SU-DHL-6 (cell line): ENCODE measurements at regions not wholly inside any gene's neighbourhood (a gene's known extent, or its start where the extent isn't known, plus 50 kb on each side); places are given as distances from the start of the nearest gene placed in this dataset.

Experiments
- H2AFZ ChIP-seq: fragments of 200-600 bp; sonication (generic); 2 replicates; pipeline ENCODE4 v1.6.1; 2014; ENCODE audit warnings: low read depth, mild to moderate bottlenecking, moderate library complexity, mixed read lengths, antibody characterized with exemption, low read length; ENCODE audit not compliant: severe bottlenecking
- H3F3A ChIP-seq: fragments of 200-600 bp; shearing (Covaris generic); 2 replicates; pipeline ENCODE4 v1.6.0; 2016; ENCODE audit warnings: antibody characterized with exemption, mild to moderate bottlenecking; ENCODE audit not compliant: insufficient read depth
- H3K27ac ChIP-seq: fragments of 200-600 bp; sonication (generic); 2 replicates; pipeline ENCODE4 v1.5.1; 2016; ENCODE audit warnings: low read depth, mild to moderate bottlenecking, low read length, moderate library complexity, mixed read lengths
- H3K27me3 ChIP-seq: fragments of 200-600 bp; sonication (generic), shearing (Covaris generic); 2 replicates; pipeline ENCODE4 v1.6.0; 2014; ENCODE audit warnings: mild to moderate bottlenecking, low read length
- H3K36me3 ChIP-seq: fragments of 200-600 bp; sonication (generic); 2 replicates; pipeline ENCODE4 v1.6.1; 2014; ENCODE audit warnings: mild to moderate bottlenecking, low read length, mixed read lengths
- H3K4me2 ChIP-seq: fragments of 300-600, 200-600 bp; shearing (Covaris generic), sonication (generic); 2 replicates; pipeline ENCODE4 v1.6.0; 2014; ENCODE audit warnings: low read length, low read depth, mild to moderate bottlenecking; ENCODE audit not compliant: poor library complexity, severe bottlenecking
- H3K4me3 ChIP-seq: fragments of 200-600 bp; sonication (generic); 2 replicates; pipeline ENCODE4 v1.5.1; 2014; ENCODE audit warnings: antibody characterized with exemption, low read length, mild to moderate bottlenecking, mixed read lengths; ENCODE audit not compliant: insufficient read depth, poor library complexity, severe bottlenecking
- H3K79me2 ChIP-seq: fragments of 200-600 bp; sonication (generic); 2 replicates; pipeline ENCODE4 v1.6.1; 2014; ENCODE audit warnings: mild to moderate bottlenecking, low read length, moderate library complexity; ENCODE audit not compliant: insufficient read depth
- H3K9ac ChIP-seq: fragments of 200-600 bp; sonication (generic); 2 replicates; pipeline ENCODE4 v1.7.0; 2014; ENCODE audit warnings: mild to moderate bottlenecking, low read length
- H3K9me2 ChIP-seq: fragments of 200-600 bp; sonication (generic); replicated peaks from 2 replicates; pipeline ENCODE4 v1.6.1; 2014; ENCODE audit warnings: low read length; ENCODE audit not compliant: insufficient read depth
- H3K9me3 ChIP-seq: fragments of 200-600 bp; sonication (generic); 2 replicates; pipeline ENCODE4 v1.6.1; 2014; ENCODE audit warnings: low read length, mixed read lengths; ENCODE audit not compliant: insufficient read depth
- H4K20me1 ChIP-seq: fragments of 200-600 bp; sonication (generic); 2 replicates; pipeline ENCODE4 v1.6.1; 2014; ENCODE audit warnings: low read depth, mild to moderate bottlenecking, antibody characterized with exemption, low read length, moderate library complexity, mixed read lengths
- CTCF ChIP-seq: fragments of 200-600 bp; sonication (generic); IDR thresholded peaks from one replicate; pipeline ENCODE4 v1.5.1; 2017; ENCODE audit warnings: antibody characterized with exemption, mild to moderate bottlenecking, low read length, moderate library complexity; ENCODE audit not compliant: insufficient read depth, poor library complexity, severe bottlenecking
- EZH2phosphoT487 ChIP-seq: fragments of 200-600 bp; sonication (generic), shearing (Covaris generic); conservative IDR thresholded peaks from 2 replicates; pipeline ENCODE4 v1.6.1; 2018; ENCODE audit warnings: mild to moderate bottlenecking, antibody characterized with exemption, low read length, moderate library complexity, mixed read lengths

GRCh38 chr7:130912862-130913638 is 179.0 kb upstream of the KLF14 start:
- Histone ChIP-seq H3K9me2 (no peaks in the 10 kb centered on the region), H3K4me2 (peak overlapping the region; percentile 98), H4K20me1 (no peaks in the 10 kb centered on the region), H3K36me3 (no peaks in the 10 kb centered on the region), H3F3A (peaks cover 10% of the 10 kb centered on the region), H3K9me3 (no peaks in the 10 kb centered on the region), H3K27me3 (no peaks in the 10 kb centered on the region), H3K9ac (peak overlapping the region; percentile 66), H3K4me3 (peak overlapping the region; percentile 63), H3K79me2 (peaks cover 11% of the 10 kb centered on the region; the same call in 1 of the 2 replicates), H2AFZ (peak overlapping the region; percentile 44), H3K27ac (peak overlapping the region; percentile 77)
- no peak for TF ChIP-seq EZH2phosphoT487

GRCh38 chr7:130913639-130914553 is 179.9 kb upstream of the KLF14 start:
- peak overlapping the region; percentile 77 for H3K27ac ChIP-seq
- peak overlapping the region; percentile 98 for H3K4me2 ChIP-seq
- no peaks in the 10 kb centered on the region for H3K9me2 ChIP-seq
- H3K9me3 ChIP-seq: no peaks in the 10 kb centered on the region
- peaks cover 10% of the 10 kb centered on the region for H3F3A ChIP-seq
- H3K27me3 ChIP-seq: no peaks in the 10 kb centered on the region
- H3K36me3 ChIP-seq: no peaks in the 10 kb centered on the region
- H2AFZ ChIP-seq: peak overlapping the region; percentile 7
- H3K9ac ChIP-seq: peak overlapping the region; percentile 66
- H3K79me2 ChIP-seq: peaks cover 11% of the 10 kb centered on the region; the same call in 1 of the 2 replicates
- H4K20me1 ChIP-seq: no peaks in the 10 kb centered on the region
- H3K4me3 ChIP-seq: peak overlapping the region; percentile 63
- TF ChIP-seq CTCF (no peak), EZH2phosphoT487 (no peak)

GRCh38 chr7:130914554-130915294 is 180.7 kb upstream of the KLF14 start:
- Histone ChIP-seq H3K9me3 (no peaks in the 10 kb centered on the region), H4K20me1 (no peaks in the 10 kb centered on the region), H3K27ac (peak overlapping the region; percentile 77), H3K36me3 (no peaks in the 10 kb centered on the region), H3K9me2 (no peaks in the 10 kb centered on the region), H3K79me2 (peaks cover 11% of the 10 kb centered on the region; the same call in 1 of the 2 replicates), H3K9ac (no peak overlapping the region), H3K27me3 (no peaks in the 10 kb centered on the region), H3F3A (peaks cover 10% of the 10 kb centered on the region), H3K4me3 (no peak overlapping the region), H3K4me2 (peak overlapping the region; percentile 98), H2AFZ (no peak overlapping the region)
- TF ChIP-seq EZH2phosphoT487: no peak

GRCh38 chr7:130917669-130918128 is 183.7 kb upstream of the KLF14 start:
- Histone ChIP-seq H3K4me2 (no peak overlapping the region), H3F3A (peaks cover 10% of the 10 kb centered on the region), H3K9me3 (no peaks in the 10 kb centered on the region), H2AFZ (no peak overlapping the region), H3K9me2 (no peaks in the 10 kb centered on the region), H3K27me3 (no peaks in the 10 kb centered on the region), H4K20me1 (no peaks in the 10 kb centered on the region), H3K79me2 (peaks cover 3% of the 10 kb centered on the region; the same call in 1 of the 2 replicates), H3K36me3 (no peaks in the 10 kb centered on the region), H3K4me3 (no peak overlapping the region), H3K9ac (no peak overlapping the region), H3K27ac (no peak overlapping the region)
- TF ChIP-seq EZH2phosphoT487: no peak
- no peak for TF ChIP-seq CTCF
